GM19395 (cell line): ENCODE measurements at regions not wholly inside any gene's neighbourhood (a gene's known extent, or its start where the extent isn't known, plus 50 kb on each side); places are given as distances from the start of the nearest gene placed in this dataset.
"Not testable (repeated sequence)": the region's sequence is repeated elsewhere in the genome, so short reads cannot be mapped to it uniquely, and the experiment has no call there.

Experiments used
- ATAC-seq: cut with Tn5 transposase; IDR thresholded peaks from one replicate; pipeline ENCODE4 v1.9.1; 2021; ENCODE audit warnings: mild to moderate bottlenecking, moderate library complexity; ENCODE audit not compliant: unreplicated experiment

- no peak for ATAC-seq
Observed at GRCh38 chr2:121064186-121064585, 220.8 kb downstream of the TFCP2L1 start.

GRCh38 chr2:121065239-121065638 is 219.8 kb downstream of the TFCP2L1 start:
- ATAC-seq, result no peak

- ATAC-seq, result no peak
Observed at GRCh38 chr2:121066526-121066925, 218.5 kb downstream of the TFCP2L1 start.

- ATAC-seq, result no peak
Observed at GRCh38 chr2:121068851-121069250, 216.2 kb downstream of the TFCP2L1 start.

- no peak for ATAC-seq
Observed at GRCh38 chr2:121069434-121069969, 215.5 kb downstream of the TFCP2L1 start.

GRCh38 chr2:121070061-121070460 is 214.9 kb downstream of the TFCP2L1 start:
- ATAC-seq, result not testable (repeated sequence)

GRCh38 chr2:121071034-121071504 is 213.9 kb downstream of the TFCP2L1 start:
- no peak for ATAC-seq

- no peak for ATAC-seq
Observed at GRCh38 chr2:121072784-121073183, 212.2 kb downstream of the TFCP2L1 start.

GRCh38 chr2:121073320-121074210 is 211.4 kb downstream of the TFCP2L1 start:
- no peak for ATAC-seq

GRCh38 chr2:121074293-121074932 is 210.6 kb downstream of the TFCP2L1 start:
- no peak for ATAC-seq

- ATAC-seq, result peak; percentile 49
Observed at GRCh38 chr2:121075006-121075551, 209.9 kb downstream of the TFCP2L1 start.

- no peak for ATAC-seq
Observed at GRCh38 chr2:121075641-121076497, 209.1 kb downstream of the TFCP2L1 start.

GRCh38 chr2:121076498-121076820 is 208.5 kb downstream of the TFCP2L1 start:
- ATAC-seq, result no peak

- peak; percentile 60 for ATAC-seq
Observed at GRCh38 chr2:121076885-121077549, 208.0 kb downstream of the TFCP2L1 start.

GRCh38 chr2:121078899-121079298 is 206.1 kb downstream of the TFCP2L1 start:
- no peak for ATAC-seq

- ATAC-seq, result no peak
Observed at GRCh38 chr2:121080013-121080772, 204.8 kb downstream of the TFCP2L1 start.

GRCh38 chr2:121081701-121082100 is 203.3 kb downstream of the TFCP2L1 start:
- ATAC-seq, result no peak

- ATAC-seq, result no peak
Observed at GRCh38 chr2:121082191-121082590, 202.8 kb downstream of the TFCP2L1 start.

GRCh38 chr2:121084130-121084680 is 200.8 kb downstream of the TFCP2L1 start:
- ATAC-seq, result no peak
